ENCODE measurements at regions not wholly inside any gene's neighbourhood (a gene's known extent, or its start where the extent isn't known, plus 50 kb on each side); places are given as distances from the start of the nearest gene placed in this dataset.
A peak's percentile ranks its signal among the peaks of the same experiment; 100 is the strongest.
"Not testable (repeated sequence)": the region's sequence is repeated elsewhere in the genome, so short reads cannot be mapped to it uniquely, and the experiment has no call there.

- DNase-seq = not testable (repeated sequence)
Observed at GRCh38 chr6:4725136-4725760, 51.0 kb upstream of the CDYL start.

DNA sequence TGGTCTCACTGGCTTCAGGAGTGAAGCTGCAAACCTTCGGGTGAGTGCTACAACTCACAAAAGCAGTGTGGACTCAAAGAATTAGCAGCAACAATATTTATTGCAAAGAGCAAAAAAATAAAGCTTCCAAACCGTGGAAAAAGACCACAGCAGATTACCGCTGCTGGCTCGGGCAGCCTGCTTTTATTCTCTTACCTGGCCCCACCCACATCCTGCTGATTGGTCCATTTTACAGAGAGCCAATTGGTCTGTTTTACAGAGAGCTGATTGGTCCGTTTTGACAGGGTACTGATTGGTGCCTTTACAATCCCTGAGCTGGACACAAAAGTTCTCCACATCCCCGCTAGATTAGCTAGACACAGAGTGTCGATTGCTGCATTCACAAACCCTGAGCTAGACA is 51.5 kb upstream of the CDYL start:
- DNase-seq = not testable (repeated sequence)

GRCh38 chr6:4723383-4723782 is 52.8 kb upstream of the CDYL start:
- DNase-seq = no peak

GRCh38 chr6:4721368-4721767 is 54.8 kb upstream of the CDYL start:
- DNase-seq = not testable (repeated sequence)

DNA sequence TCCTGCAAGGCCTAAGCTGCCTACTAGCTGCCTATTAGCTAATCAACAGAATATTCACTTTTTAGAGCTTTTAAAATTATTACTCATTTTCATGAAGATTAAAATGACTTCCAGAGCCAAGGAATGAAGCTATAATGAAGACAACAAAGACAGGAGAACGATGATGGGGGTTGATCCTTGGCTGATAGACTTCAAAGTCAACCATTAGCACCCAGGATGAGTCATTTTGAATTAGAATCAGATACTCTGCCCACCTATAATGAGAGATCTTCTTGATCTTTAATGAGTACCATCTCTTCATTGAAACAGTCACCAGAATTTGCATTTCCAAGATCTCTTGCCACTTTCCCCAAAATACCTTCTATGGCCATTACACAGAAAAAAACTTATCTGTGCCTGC is 56.7 kb upstream of the CDYL start:
- DNase-seq = no peak

DNA sequence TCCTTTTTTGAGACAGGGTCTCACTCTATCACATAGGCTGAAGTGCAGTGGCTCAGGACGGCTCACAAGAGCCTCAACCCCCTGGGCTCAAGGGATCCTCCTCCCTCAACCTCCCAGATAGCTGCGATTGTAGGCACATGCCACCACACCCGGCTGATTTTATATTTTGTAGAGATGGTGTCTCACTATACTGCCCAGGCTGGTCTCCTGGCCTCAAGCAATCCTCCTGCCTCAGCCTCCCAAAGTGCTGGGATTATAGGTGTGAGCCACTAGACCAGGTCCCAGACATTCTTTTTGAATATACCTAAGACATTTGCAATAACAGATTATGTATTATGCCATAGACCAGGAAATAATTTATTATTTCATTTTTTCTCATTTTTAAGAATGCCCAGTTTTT is 58.3 kb upstream of the CDYL start:
- no peak for DNase-seq

GRCh38 chr6:4717124-4717523 is 59.1 kb upstream of the CDYL start:
- no peak for DNase-seq

GRCh38 chr6:4714961-4715501 is 61.2 kb upstream of the CDYL start:
- DNase-seq = no peak

- no peak for DNase-seq
Observed at GRCh38 chr6:4712291-4712690, 63.9 kb upstream of the CDYL start.

DNA sequence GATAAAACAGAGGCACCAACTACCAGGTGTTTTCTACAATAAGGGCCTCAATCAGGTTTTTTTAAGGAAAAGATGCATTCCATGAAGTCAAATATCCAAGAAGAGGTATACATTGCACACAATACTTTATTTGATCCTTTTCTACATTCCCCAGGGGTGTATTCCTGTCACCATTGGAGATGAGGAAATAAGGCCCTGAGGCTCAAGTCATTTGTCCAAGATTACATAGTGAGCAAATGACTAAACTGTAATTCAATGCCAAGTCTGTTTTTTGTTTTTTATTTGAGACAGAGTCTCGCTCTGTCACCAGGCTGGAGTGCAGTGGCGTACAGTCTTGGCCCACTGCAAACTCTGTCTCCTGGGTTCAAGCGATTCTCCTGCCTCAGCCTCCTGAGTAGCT is 69.2 kb upstream of the CDYL start:
- DNase-seq = no peak

DNA sequence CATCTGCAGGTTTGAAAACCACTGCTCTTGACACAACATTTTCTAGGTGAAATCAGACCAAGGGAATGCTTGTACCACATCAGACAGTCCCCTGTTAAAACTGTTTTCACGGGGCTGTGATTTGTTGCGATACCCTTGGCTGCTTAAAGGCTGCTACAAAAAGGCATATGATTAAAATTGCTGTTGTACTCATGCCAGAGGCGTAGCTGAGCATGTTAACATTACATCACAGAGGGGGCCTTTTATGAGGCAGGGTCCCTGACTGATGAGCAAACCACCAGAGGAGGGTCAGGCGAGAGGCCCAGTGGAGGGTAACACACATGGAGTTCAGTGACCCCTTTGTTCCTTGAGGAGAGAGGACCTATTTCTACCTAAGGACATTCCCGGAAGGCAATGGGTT is 70.4 kb upstream of the CDYL start:
- DNase-seq = no peak

GRCh38 chr6:4703382-4703781 is 72.8 kb upstream of the CDYL start:
- DNase-seq = no peak

GRCh38 chr6:4698901-4699659 is 77.1 kb upstream of the CDYL start:
- no peak for DNase-seq

- DNase-seq = no peak
Observed at GRCh38 chr6:4693173-4693970, 82.8 kb upstream of the CDYL start.

DNA sequence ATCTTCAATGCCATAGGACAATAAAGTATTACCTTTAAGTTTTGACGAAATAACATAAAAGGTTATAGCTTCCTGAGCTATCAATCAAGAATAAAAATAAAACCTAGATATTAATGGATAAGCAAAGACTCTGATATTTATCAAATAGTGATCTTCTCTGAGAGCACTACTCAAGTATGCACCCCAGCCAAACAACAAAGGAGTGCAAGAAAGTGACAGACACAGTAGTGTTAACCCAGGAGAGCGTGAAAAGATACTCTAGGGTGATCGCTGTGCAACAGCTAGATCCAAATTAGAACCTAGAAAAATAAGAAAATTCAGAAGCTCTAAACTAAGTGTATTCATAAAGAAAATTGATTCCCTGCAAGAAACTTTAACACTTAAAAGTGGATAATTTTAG is 83.5 kb upstream of the CDYL start:
- DNase-seq = no peak

DNA sequence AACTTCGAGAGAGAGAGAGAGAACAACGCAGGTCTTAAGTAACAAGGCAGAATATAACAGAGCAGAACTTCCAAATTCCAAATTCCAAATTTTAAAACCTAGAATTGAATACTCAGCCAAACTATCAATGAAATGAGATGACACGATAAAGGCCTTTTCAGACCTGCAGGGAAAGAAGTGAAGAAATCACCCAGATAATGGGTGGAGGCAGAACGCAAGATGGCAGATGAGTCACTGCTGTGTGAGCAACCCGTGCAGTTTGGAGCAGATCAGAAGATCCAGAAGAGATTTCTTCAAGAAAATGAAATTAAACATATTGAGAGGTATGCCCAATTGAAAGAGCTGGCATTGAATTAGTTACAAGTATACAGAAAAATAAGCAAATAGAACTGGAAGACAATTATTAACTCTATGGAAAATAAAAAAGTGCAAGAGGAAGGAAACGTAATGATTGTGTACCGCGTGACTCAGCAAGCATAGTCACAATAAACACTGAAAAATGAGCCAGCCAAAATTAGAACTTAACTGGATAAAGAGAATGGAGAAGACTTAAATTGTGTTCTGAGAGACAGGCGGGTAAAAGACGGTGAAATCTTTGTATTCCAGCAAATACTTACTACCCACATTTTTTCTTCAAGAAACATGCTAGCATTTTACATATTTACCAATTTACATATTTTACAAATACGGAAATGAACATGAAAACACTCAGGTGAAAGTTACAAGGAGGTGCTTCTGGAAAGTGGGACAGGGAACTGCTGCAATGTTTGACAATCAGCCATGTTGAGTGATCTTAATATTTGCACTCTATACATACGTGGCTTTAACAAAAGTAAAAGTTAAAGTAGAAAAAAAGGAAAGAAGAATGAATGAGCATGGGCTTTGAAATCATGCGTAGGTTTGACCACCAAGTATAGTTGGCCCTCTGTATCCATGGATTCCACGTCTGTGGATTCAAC is 87.9 kb upstream of the CDYL start:
- DNase-seq = peak in 1 of 2 donors; percentile 33

GRCh38 chr6:4687656-4687988 is 88.6 kb upstream of the CDYL start:
- no peak for DNase-seq

DNA sequence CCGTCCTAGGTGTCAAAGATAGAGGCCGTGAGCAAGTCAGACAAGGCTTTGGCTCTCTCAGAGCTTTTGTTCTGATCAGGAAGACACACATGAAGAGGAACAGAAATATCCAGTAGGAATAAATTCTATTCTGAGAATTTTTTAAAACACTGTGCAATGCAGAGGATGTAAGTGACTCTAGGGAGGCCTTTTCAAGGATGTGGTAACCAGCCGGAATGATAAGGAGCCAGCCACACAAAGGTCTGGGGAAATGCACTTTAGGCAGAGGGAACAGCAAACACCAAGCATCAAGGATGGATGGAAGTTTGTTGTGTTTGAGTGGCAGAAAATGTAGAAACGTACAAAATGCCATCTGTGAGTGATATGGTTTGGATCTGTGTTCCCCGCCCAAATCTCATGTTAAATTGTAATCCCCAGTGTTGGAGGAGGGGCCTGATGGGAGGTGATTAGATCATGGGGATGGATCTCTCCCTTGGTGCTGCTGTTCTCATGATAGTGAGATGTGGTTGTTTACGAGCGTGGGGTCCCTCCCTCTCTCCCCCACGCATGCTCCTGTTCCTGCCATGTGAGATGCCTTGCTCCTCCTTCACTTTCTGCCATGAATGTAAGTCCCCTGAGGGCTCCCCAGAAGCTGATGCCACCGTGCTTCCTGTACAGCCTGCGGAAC is 93.6 kb upstream of the CDYL start:
- no peak for DNase-seq

DNA sequence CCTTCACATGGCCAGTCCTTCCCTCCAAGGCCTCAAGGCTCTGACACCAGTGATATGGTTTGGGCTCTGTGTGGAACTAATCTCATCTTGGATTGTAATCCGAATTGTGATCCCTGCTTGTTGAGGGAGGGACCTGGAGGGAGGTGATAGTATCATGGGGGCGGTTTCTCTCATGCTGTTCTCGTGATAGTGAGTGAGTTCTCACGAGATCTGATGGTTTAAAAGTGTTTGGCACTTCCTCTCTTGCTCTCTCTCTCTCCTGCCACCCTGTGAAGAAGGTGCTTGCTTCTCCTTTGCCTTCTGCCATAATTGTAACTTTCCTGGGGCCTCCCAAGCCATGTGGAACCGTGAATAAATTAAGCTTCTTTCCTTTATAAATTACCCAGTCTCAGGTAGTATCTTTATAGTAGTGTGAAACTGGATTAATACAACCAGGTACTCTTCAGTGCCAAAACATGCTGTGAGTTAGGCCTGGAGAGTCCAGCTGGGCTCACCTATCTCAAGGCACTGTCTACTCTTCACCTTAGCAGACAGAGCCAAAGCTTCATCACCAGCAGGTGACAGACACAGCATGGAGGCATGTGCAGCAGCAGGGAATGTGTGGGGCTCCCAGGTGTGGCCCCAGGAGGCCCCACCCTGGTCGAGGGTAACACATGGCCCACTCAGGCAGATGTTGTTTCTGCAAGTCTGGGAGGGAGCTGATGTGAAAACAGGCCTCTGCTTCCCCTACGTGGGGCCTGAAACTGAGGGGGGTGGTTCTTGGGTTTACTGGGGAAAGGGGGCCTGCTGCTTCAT is 97.5 kb upstream of the CDYL start:
- DNase-seq = no peak

DNA sequence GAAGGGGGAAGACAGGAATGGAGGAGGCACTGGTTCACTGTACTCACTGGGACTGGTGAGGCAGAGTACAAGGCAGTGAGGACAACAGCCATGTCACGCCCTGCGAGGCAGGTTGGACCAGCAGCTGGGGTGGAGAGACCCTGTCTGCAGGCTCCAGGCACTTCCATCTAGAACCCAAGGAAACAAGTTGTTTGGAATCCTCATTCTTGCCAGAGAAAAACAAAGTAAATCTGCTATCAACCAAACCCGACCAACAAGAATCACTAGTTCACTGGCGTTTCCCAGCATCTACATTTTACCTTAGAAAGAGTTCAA is 98.5 kb upstream of the CDYL start:
- DNase-seq = no peak

DNA sequence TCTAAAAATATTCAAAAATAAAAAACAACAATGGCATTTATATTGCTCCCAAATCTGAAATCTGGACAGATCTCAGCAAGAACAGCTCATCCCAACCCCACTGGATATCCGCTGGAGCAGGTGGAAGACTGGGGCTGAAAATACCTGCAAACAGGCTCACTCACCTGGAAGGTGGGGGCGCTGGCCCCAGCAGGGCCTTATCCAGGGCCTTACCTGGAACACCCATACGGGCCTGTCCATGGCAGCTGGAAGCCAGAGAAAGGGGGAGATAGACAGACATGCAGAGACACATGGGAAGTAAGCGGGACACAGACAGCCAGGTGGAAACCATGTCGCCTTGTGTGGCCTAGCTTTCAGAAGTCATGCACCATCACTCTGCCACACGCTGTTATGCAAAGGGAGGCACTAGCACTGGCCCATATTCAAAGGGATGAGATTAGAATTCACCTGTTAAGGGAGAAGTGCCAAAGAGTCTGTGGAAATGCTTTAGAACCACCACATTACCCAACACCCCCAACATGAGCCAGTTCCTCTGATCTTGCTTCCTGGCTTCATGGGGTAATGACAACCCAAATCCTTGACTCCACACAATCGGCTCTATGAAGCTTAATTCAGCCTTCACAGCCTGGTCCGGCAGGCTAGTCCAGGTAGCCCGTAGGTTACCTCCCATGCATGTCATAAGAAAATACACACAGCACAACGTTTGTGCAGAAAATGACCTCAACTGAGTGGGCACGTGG is 99.0 kb upstream of the CDYL start:
- no peak for DNase-seq
